Cardiac muscle cell (in vitro differentiated cells and primary cell): ENCODE measurements at regions not wholly inside any gene's neighbourhood (a gene's known extent, or its start where the extent isn't known, plus 50 kb on each side); places are given as distances from the start of the nearest gene placed in this dataset.

Experiments
- DNase-seq, 2 donors: peaks; one replicate each; pipeline versions ENCODE4 v3.0.0 to v3.0.0-alpha.2; 2010 to 2017; ENCODE audit warnings: low read depth in 1 of 2, low spot score in 1 of 2
- H3K27ac ChIP-seq: fragments of 200-600 bp; sonication (generic); 2 replicates; pipeline ENCODE4 v1.5.1; 2016
- H3K27me3 ChIP-seq: fragments of 200-600 bp; sonication (generic); 2 replicates; pipeline ENCODE4 v1.6.0; 2016; ENCODE audit warnings: control low read depth
- H3K36me3 ChIP-seq: fragments of 200-600 bp; sonication (generic); 2 replicates; pipeline ENCODE4 v1.5.1; 2016; ENCODE audit warnings: control low read depth
- H3K4me1 ChIP-seq: fragments of 200-600 bp; sonication (generic); 2 replicates; pipeline ENCODE4 v1.8.1; 2017; ENCODE audit warnings: low read depth, mild to moderate bottlenecking, mixed run types
- H3K4me3 ChIP-seq: fragments of 200-600 bp; sonication (generic); 2 replicates; pipeline ENCODE4 v1.5.1; 2016; ENCODE audit warnings: mild to moderate bottlenecking
- H3K9me3 ChIP-seq: fragments of 200-600 bp; sonication (generic); 2 replicates; pipeline ENCODE4 v1.5.1; 2017; ENCODE audit warnings: low read depth, mild to moderate bottlenecking, control low read depth
- TF ChIP-seq, protein P1 (sequence below): IDR thresholded peaks from 2 replicates; pipeline ENCODE4 v1.5.1; 2012; ENCODE audit warnings: low read depth, mild to moderate bottlenecking, low read length

DNA sequence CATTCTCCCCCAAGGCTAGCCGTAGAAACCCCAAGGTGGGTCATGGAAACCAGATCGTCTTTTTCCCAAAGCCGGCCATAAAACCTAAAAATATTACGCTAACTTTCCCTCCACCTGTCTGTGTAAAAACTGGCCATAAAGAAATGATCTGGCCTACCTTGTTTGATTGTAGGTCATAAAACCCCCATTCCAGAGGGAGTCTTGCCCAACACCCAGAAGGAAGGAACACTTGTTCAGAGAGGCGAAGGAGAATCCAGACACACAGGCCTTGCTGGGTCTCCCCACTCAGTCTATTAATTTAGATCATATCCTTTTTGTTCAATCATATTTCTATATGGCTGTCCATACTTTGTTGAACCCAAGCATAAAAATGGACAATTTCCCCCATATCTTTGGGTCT lies 344.7 kb downstream of the HRH4 start:
- no peaks in the 10 kb centered on the region for H3K9me3 ChIP-seq
- peaks cover 24% of the 10 kb centered on the region for H3K4me1 ChIP-seq
- H3K27ac ChIP-seq, result no peak overlapping the region
- DNase-seq, result no peak
- no peaks in the 10 kb centered on the region for H3K27me3 ChIP-seq
- TF ChIP-seq, protein P1, sequence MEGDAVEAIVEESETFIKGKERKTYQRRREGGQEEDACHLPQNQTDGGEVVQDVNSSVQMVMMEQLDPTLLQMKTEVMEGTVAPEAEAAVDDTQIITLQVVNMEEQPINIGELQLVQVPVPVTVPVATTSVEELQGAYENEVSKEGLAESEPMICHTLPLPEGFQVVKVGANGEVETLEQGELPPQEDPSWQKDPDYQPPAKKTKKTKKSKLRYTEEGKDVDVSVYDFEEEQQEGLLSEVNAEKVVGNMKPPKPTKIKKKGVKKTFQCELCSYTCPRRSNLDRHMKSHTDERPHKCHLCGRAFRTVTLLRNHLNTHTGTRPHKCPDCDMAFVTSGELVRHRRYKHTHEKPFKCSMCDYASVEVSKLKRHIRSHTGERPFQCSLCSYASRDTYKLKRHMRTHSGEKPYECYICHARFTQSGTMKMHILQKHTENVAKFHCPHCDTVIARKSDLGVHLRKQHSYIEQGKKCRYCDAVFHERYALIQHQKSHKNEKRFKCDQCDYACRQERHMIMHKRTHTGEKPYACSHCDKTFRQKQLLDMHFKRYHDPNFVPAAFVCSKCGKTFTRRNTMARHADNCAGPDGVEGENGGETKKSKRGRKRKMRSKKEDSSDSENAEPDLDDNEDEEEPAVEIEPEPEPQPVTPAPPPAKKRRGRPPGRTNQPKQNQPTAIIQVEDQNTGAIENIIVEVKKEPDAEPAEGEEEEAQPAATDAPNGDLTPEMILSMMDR, result no peak
- no peaks in the 10 kb centered on the region for H3K36me3 ChIP-seq
- no peak overlapping the region for H3K4me3 ChIP-seq

DNA sequence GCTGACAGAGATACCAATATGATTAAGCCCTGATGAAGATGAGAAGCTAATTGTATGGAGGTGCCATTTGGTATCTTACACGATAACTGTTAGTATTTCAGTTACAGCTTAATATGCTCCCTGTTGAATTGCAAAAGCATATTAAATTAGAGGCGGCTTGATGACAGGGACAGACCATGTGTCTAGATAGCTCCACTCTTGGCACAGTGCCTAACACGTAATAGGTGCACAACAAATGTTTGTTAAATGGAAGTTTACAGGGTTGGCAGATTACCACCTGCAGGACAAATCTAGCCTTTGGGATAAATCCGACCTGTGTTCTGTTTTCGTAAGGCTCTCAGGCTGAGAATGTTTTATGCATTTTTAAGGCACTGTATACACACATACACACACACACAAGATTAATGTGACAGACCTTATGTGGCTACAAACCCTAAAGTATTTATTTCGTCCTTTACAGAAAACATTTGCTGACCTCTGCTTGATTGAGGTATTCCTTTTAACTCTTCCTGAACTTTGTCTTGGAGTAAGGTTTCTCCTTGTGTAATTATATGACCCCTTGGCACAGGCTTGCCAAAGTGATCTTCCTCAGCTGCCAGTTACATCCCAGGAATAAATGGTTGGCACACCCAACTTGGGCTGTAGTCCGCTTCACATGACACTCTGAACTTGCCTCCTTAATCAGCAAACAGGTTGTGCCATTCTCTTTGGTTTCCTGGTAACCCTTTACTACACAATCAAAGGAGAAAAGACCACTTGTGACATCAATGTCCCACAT lies 348.9 kb downstream of the HRH4 start:
- DNase-seq, result no peak
- H3K27ac ChIP-seq, result no peak overlapping the region
- TF ChIP-seq, protein P1, result no peak
- no peaks in the 10 kb centered on the region for H3K36me3 ChIP-seq
- H3K27me3 ChIP-seq, result no peaks in the 10 kb centered on the region
- H3K9me3 ChIP-seq, result no peaks in the 10 kb centered on the region
- H3K4me3 ChIP-seq, result no peak overlapping the region
- peaks cover 20% of the 10 kb centered on the region for H3K4me1 ChIP-seq

DNA sequence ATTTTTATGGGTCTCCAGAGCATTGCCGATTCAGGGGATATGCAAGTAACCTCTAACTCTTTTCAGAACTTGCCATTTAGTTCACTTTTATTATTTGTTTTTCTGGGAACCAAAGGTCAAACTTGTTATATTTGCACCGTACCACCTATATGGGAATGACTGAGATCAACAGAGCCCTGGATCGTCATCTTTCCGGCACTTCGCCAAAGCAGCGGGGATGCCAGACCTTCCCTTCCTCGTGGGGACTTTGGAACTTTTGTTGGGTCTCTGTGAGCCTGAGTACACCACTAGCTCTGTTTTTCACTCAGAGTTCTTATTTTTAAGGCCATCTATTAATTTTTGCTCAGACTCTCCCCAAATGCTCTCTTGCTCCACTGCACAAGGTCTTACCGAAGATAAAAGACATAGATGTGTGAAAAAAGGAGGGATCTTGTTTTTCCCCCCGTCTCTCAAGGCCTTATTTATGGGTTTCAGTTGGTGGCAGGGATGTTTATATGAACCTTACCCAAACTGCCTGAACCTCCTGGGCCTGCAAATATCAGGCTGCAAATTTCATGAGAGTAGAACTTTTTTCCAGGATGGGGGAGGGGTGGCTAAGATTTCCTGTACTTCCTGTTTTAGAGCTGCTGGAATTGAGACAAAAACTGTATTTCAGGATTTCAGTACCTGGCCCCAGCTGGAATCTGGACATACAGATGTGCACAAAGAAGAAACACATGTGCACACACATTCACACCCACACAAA lies 350.3 kb downstream of the HRH4 start:
- no peak overlapping the region for H3K4me3 ChIP-seq
- no peaks in the 10 kb centered on the region for H3K27me3 ChIP-seq
- TF ChIP-seq, protein P1, result no peak
- H3K4me1 ChIP-seq, result peaks cover 20% of the 10 kb centered on the region
- no peaks in the 10 kb centered on the region for H3K9me3 ChIP-seq
- H3K36me3 ChIP-seq, result no peaks in the 10 kb centered on the region
- H3K27ac ChIP-seq, result no peak overlapping the region
- DNase-seq, result no peak

DNA sequence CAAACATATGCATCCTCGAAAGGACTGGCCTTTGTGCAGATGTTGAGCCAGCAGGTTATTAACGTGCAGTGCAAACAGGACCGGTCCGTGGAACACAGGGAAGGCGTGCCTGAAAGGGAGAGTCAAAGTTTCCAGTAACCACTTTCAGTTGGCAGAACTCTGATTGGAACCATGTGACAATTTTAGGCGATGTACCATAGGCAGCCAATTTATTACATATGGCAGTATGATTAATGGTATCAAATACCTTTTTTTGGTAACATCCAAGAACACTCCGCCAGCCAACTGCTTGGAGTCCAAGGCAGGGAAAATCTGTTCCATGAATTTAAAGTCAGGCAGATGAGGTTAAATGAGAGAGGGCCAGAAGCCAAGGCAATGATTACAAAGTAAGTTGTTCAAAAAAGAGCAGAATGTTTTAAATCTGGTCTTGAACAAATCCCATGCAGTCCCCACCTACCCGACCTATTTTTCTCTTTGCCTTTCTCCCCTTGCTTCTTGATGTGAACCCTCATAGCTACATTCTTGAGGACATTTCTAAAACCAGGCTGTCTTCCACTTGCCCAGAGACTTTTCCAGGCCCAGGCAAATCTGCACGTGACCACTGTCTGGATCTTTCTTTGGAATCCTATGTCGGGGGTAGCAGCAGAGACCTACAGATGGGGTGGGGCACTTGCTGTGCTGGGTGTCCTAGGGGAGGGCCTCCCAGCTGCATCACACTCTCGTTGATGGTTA lies 351.7 kb downstream of the HRH4 start:
- Histone ChIP-seq H3K36me3 (no peaks in the 10 kb centered on the region), H3K4me1 (peaks cover 18% of the 10 kb centered on the region), H3K9me3 (no peaks in the 10 kb centered on the region), H3K4me3 (no peak overlapping the region), H3K27ac (no peak overlapping the region), H3K27me3 (no peaks in the 10 kb centered on the region)
- DNase-seq, result no peak
- TF ChIP-seq, protein P1, result no peak

DNA sequence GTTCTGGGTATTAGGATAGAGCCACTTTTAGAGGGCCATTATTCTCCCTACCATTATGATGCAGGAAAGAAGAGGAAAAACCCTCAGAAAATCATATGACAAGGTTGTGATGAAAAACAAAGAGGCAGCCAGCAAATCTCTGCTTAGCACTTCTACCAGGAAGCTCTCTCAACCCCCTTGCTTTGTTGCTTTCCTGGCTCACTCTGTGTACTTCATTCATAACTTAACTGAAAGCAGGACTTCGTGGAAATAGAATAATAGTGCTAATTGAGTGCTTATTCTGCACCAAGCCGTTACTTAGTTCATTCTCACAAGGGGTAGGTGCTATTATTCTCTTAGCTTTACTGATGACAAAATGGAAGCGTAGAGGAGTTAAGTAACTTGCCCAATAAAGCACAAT lies 354.1 kb downstream of the HRH4 start:
- no peak overlapping the region for H3K27ac ChIP-seq
- DNase-seq, result no peak
- peaks cover 21% of the 10 kb centered on the region for H3K4me1 ChIP-seq
- TF ChIP-seq, protein P1, result no peak
- H3K4me3 ChIP-seq, result no peak overlapping the region
- H3K27me3 ChIP-seq, result no peaks in the 10 kb centered on the region
- no peaks in the 10 kb centered on the region for H3K9me3 ChIP-seq
- no peaks in the 10 kb centered on the region for H3K36me3 ChIP-seq
